H1 (cell line): ENCODE measurements at regions not wholly inside any gene's neighbourhood (a gene's known extent, or its start where the extent isn't known, plus 50 kb on each side); places are given as distances from the start of the nearest gene placed in this dataset.
"Not testable (repeated sequence)": the region's sequence is repeated elsewhere in the genome, so short reads cannot be mapped to it uniquely, and the experiment has no call there.

Source experiments
- CTCF ChIA-PET: fragments of 300-600 bp; sonication (Branson Sonifier 250); formaldehyde crosslinking; loops from one replicate; lab custom pipeline; 2021; ENCODE audit not compliant: partially characterized antibody; lab: Charles Lee
- POLR2A ChIA-PET: fragments of 300-600 bp; sonication (Branson Sonifier 250); formaldehyde crosslinking; loops from one replicate; lab custom pipeline; 2021; ENCODE audit warnings: inconsistent platforms; ENCODE audit not compliant: partially characterized antibody; lab: Charles Lee
- DNase-seq, 2 experiments: peaks; one replicate each; pipeline versions ENCODE4 v3.0.0 to v3.0.0-alpha.2; 2010 to 2022; ENCODE audit warnings: low spot score in 2 of 2, low read depth in 1 of 2, mixed read lengths in 1 of 2
- FAIRE-seq: peaks from 2 replicates; lab custom pipeline; 2011; peaks lifted over from hg19 to GRCh38; lab: Jason Lieb, UNC
- H2AFZ ChIP-seq: 2 replicates; pipeline ENCODE4 v1.8.1; 2012; ENCODE audit warnings: low read length, inconsistent platforms
- H2AK5ac ChIP-seq: 2 replicates; pipeline ENCODE4 v1.6.1; 2013; ENCODE audit warnings: low read depth, low read length
- H2BK120ac ChIP-seq: replicated peaks from 2 replicates; pipeline ENCODE3; 2013; ENCODE audit warnings: low read depth, low read length, inconsistent platforms
- H2BK12ac ChIP-seq: 2 replicates; pipeline ENCODE4 v1.6.1; 2013; ENCODE audit warnings: low read depth, low read length
- H2BK15ac ChIP-seq: 2 replicates; pipeline ENCODE4 v1.6.1; 2013; ENCODE audit warnings: low read length
- H2BK20ac ChIP-seq: 2 replicates; pipeline ENCODE4 v1.6.1; 2013; ENCODE audit warnings: low read length
- H2BK5ac ChIP-seq: 2 replicates; pipeline ENCODE4 v1.6.1; 2013; ENCODE audit warnings: low read depth, low read length
- H3K14ac ChIP-seq: 2 replicates; pipeline ENCODE4 v1.6.1; 2013; ENCODE audit warnings: inconsistent platforms; ENCODE audit not compliant: insufficient read length
- H3K18ac ChIP-seq: 2 replicates; pipeline ENCODE4 v1.6.1; 2013; ENCODE audit warnings: low read length; ENCODE audit errors: extremely low read depth
- H3K23ac ChIP-seq: 2 replicates; pipeline ENCODE4 v1.6.1; 2013; ENCODE audit warnings: inconsistent platforms; ENCODE audit not compliant: insufficient read length
- H3K23me2 ChIP-seq: 2 replicates; pipeline ENCODE4 v1.6.1; 2013; ENCODE audit warnings: low read depth, low read length
- H3K27ac ChIP-seq: 2 replicates; pipeline ENCODE4 v1.6.1; 2011; ENCODE audit warnings: low read depth, low read length, inconsistent platforms
- H3K27me3 ChIP-seq, 4 experiments: replicated peaks in 1 of 4; 1 replicate in 1 of 4; 2 replicates in 3 of 4; pipeline versions ENCODE4 v1.6.1 to v1.8.1; 2011 to 2013; ENCODE audit warnings: low read length in 3 of 4, mild to moderate bottlenecking in 3 of 4, inconsistent platforms in 2 of 4, mixed read lengths in 2 of 4, moderate library complexity in 1 of 4; ENCODE audit not compliant: control insufficient read depth in 3 of 4, insufficient read depth in 3 of 4; ENCODE audit errors: extremely low read depth in 1 of 4
- H3K36me3 ChIP-seq, 4 experiments: 2 replicates each; pipeline versions ENCODE4 v1.6.1 to v1.8.1; 2011 to 2013; ENCODE audit warnings: mild to moderate bottlenecking in 4 of 4, low read length in 3 of 4, moderate library complexity in 2 of 4, control low read depth in 1 of 4, inconsistent platforms in 1 of 4; ENCODE audit not compliant: insufficient read depth in 4 of 4, control insufficient read depth in 2 of 4
- H3K4ac ChIP-seq: replicated peaks from 2 replicates; pipeline ENCODE3; 2013; ENCODE audit warnings: low read length, low read depth, mixed read lengths, inconsistent platforms; ENCODE audit not compliant: insufficient read length
- H3K4me1 ChIP-seq, 4 experiments: replicated peaks in 1 of 4; 1 replicate in 1 of 4; 2 replicates in 3 of 4; pipeline versions ENCODE4 v1.6.1 to v1.8.1; 2011 to 2013; ENCODE audit warnings: low read length in 3 of 4, inconsistent platforms in 2 of 4, mixed read lengths in 1 of 4; ENCODE audit not compliant: insufficient read depth in 4 of 4, control insufficient read depth in 3 of 4
- H3K4me2 ChIP-seq, 2 experiments: 2 replicates each; pipeline versions ENCODE4 v1.6.1 to v1.8.1; 2011 to 2013; ENCODE audit warnings: low read depth in 2 of 2, low read length in 2 of 2, control low read depth in 1 of 2, inconsistent platforms in 1 of 2, mild to moderate bottlenecking in 1 of 2; ENCODE audit not compliant: insufficient read depth in 1 of 2
- H3K4me3 ChIP-seq, 4 experiments: fragments of 200-600, 300-600 bp in 1 of 4; sonication (generic), shearing (Covaris generic), sonication (Bioruptor Twin) in 1 of 4; 2 replicates each; pipeline versions ENCODE4 v1.5.1 to v1.8.1; 2011 to 2016; ENCODE audit warnings: low read length in 4 of 4, low read depth in 3 of 4, control low read depth in 2 of 4, inconsistent platforms in 2 of 4, mild to moderate bottlenecking in 2 of 4, mixed read lengths in 1 of 4, moderate library complexity in 1 of 4; ENCODE audit not compliant: insufficient read depth in 2 of 4; ENCODE audit errors: extremely low read depth in 1 of 4
- H3K56ac ChIP-seq: replicated peaks from 2 replicates; pipeline ENCODE3; 2013; ENCODE audit warnings: low read depth, mild to moderate bottlenecking, mixed read lengths, low read length, inconsistent platforms; ENCODE audit not compliant: insufficient read length
- H3K79me1 ChIP-seq: 2 replicates; pipeline ENCODE4 v1.6.1; 2013; ENCODE audit warnings: low read depth, low read length, control low read depth
- H3K79me2 ChIP-seq, 2 experiments: 2 replicates each; pipeline versions ENCODE4 v1.6.1 to v1.8.1; 2012 to 2013; ENCODE audit warnings: low read length in 2 of 2, mild to moderate bottlenecking in 2 of 2, inconsistent platforms in 1 of 2; ENCODE audit not compliant: insufficient read depth in 2 of 2, control insufficient read depth in 1 of 2
- H3K9ac ChIP-seq, 4 experiments: replicated peaks in 1 of 4; 1 replicate in 1 of 4; 2 replicates in 3 of 4; pipeline versions ENCODE4 v1.6.1 to v1.8.1; 2011 to 2013; ENCODE audit warnings: low read depth in 3 of 4, low read length in 3 of 4, control low read depth in 2 of 4, mild to moderate bottlenecking in 2 of 4, moderate library complexity in 2 of 4, inconsistent platforms in 1 of 4; ENCODE audit errors: extremely low read depth in 1 of 4
- H3K9me3 ChIP-seq, 2 experiments: 2 replicates each; pipeline versions ENCODE4 v1.6.1 to v1.8.1; 2012 to 2013; ENCODE audit warnings: mild to moderate bottlenecking in 2 of 2, moderate library complexity in 2 of 2, control low read depth in 1 of 2, inconsistent platforms in 1 of 2, low read depth in 1 of 2, low read length in 1 of 2, mixed read lengths in 1 of 2; ENCODE audit not compliant: insufficient read depth in 2 of 2
- H4K20me1 ChIP-seq, 2 experiments: replicated peaks in 1 of 2; 2 replicates each; pipeline versions ENCODE3 to v1.8.1; 2011 to 2013; ENCODE audit warnings: inconsistent platforms in 2 of 2, low read length in 2 of 2, mild to moderate bottlenecking in 1 of 2; ENCODE audit not compliant: insufficient read depth in 2 of 2, control insufficient read depth in 1 of 2
- H4K5ac ChIP-seq: 2 replicates; pipeline ENCODE4 v1.6.1; 2013; ENCODE audit warnings: low read length, low read depth, mixed read lengths, inconsistent platforms; ENCODE audit not compliant: insufficient read length
- H4K8ac ChIP-seq: 2 replicates; pipeline ENCODE4 v1.8.0; 2013; ENCODE audit warnings: mild to moderate bottlenecking, moderate library complexity, low read length, inconsistent platforms; ENCODE audit not compliant: insufficient read depth; ENCODE audit errors: extremely low read depth
- H4K91ac ChIP-seq: replicated peaks from 2 replicates; pipeline ENCODE3; 2013; ENCODE audit warnings: low read length, mixed read lengths, inconsistent platforms; ENCODE audit not compliant: insufficient read length
- KDM4A ChIP-seq: IDR thresholded peaks from one replicate; pipeline ENCODE4 v1.7.1; 2012; ENCODE audit warnings: low read depth, mild to moderate bottlenecking, moderate library complexity, low read length, inconsistent platforms; ENCODE audit not compliant: severe bottlenecking
- RAD21 ChIP-seq, 2 experiments: IDR thresholded peaks in 1 of 2; conservative IDR thresholded peaks in 1 of 2; 2 replicates each; pipeline ENCODE4 v1.6.1; 2011; ENCODE audit warnings: low read depth in 2 of 2, low read length in 2 of 2, improper control_type of control experiment in 1 of 2, inconsistent platforms in 1 of 2, mild to moderate bottlenecking in 1 of 2, moderate library complexity in 1 of 2
- SP1 ChIP-seq: IDR thresholded peaks from 2 replicates; pipeline ENCODE4 v1.6.1; 2011; ENCODE audit warnings: low read depth, low read length
- YY1 ChIP-seq: IDR thresholded peaks from 2 replicates; pipeline ENCODE4 v1.6.1; 2011; ENCODE audit warnings: low read depth, mild to moderate bottlenecking, low read length
- WGBS, 2 experiments: shearing (Covaris generic) in 1 of 2; methylation state at CpG; one replicate each; pipeline versions ENCODE4 v1.1.6 to v1.1.7; 2013 to 2015; ENCODE audit warnings: low lambda C conversion rate in 2 of 2, mixed read lengths in 2 of 2, inconsistent platforms in 1 of 2, low coverage in 1 of 2, missing lambda C conversion rate in 1 of 2; ENCODE audit not compliant: insufficient replicate concordance in 2 of 2, insufficient coverage in 1 of 2, insufficient read length in 1 of 2; ENCODE audit errors: extremely low coverage in 1 of 2, missing lambda C conversion rate in 1 of 2; 5-methylcytosine and 5-hydroxymethylcytosine counted together

DNA sequence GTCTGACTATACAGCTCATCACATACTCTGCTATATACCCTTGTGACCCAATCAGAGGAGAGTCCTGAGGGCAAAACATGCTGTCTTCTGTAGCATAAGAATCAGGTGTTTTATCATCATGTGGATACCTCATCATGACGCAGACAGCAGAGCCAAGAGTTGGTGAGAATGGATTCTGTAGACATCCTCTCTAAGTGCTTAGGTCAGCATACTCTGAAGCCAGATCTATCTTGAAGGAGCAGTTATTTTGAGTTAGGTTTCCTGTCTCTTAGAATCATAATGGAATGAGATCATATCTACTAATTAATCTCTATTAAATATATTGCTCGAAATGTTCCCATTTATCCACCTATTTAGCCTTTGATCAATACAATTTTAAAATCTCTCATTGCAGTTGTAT, 190.2 kb upstream of the KCNH7 start (continued):
- TF ChIP-seq RAD21 (IDR thresholded peaks at IDR 0.05 in 1 of 2, conservative IDR thresholded peaks at IDR 0.05 in 1 of 2; ENCODE audit: low read depth in 2 of 2, low read length in 2 of 2) = no peak
- no peak for TF ChIP-seq YY1
- TF ChIP-seq KDM4A = no peak
- no peak for TF ChIP-seq SP1

- WGBS, 2 experiments = 95% methylated on average over 18 of the region's 43 CpGs; no CpG with 5 or more reads in 1 of the 2 experiments
Observed at GRCh38 chr2:163026136-163026775, 187.7 kb upstream of the KCNH7 start.

More at GRCh38 chr2:163026136-163026775, 187.7 kb upstream of the KCNH7 start:
- H2BK120ac ChIP-seq, H3K14ac ChIP-seq, H2BK15ac ChIP-seq, H4K5ac ChIP-seq, POLR2A ChIA-PET, H3K4me1 ChIP-seq, H3K4me3 ChIP-seq, H3K56ac ChIP-seq, H3K36me3 ChIP-seq, H2BK12ac ChIP-seq, H3K18ac ChIP-seq, H3K27me3 ChIP-seq, H2AK5ac ChIP-seq, H3K9me3 ChIP-seq, H4K91ac ChIP-seq, H2AFZ ChIP-seq, DNase-seq, H4K8ac ChIP-seq, H2BK5ac ChIP-seq, H2BK20ac ChIP-seq, H3K4me2 ChIP-seq, H3K23ac ChIP-seq, H4K20me1 ChIP-seq, H3K79me1 ChIP-seq, H3K23me2 ChIP-seq, H3K79me2 ChIP-seq, CTCF ChIA-PET, H3K27ac ChIP-seq, H3K9ac ChIP-seq, H3K4ac ChIP-seq, FAIRE-seq: not testable (repeated sequence)
